GM12891 (cell line): ENCODE measurements at regions not wholly inside any gene's neighbourhood (a gene's known extent, or its start where the extent isn't known, plus 50 kb on each side); places are given as distances from the start of the nearest gene placed in this dataset.

ENCODE experiments used
- DNase-seq: peaks from one replicate; pipeline ENCODE4 v3.0.0; 2011; ENCODE audit warnings: low spot score; ENCODE audit not compliant: insufficient read length
- FAIRE-seq: peaks from 2 replicates; lab custom pipeline; 2011; peaks lifted over from hg19 to GRCh38; lab: Jason Lieb, UNC
- PAX5 ChIP-seq: IDR thresholded peaks from 2 replicates; pipeline ENCODE4 v1.6.1; 2011; ENCODE audit warnings: low read length, moderate library complexity, mild to moderate bottlenecking; ENCODE audit not compliant: insufficient read depth, severe bottlenecking
- POLR2A ChIP-seq: IDR thresholded peaks from 2 replicates; pipeline ENCODE4 v1.6.1; 2011; ENCODE audit warnings: low read depth, low read length, control low read depth
- POLR2AphosphoS5 ChIP-seq: IDR thresholded peaks from 2 replicates; pipeline ENCODE4 v1.6.1; 2011; ENCODE audit warnings: low read depth, low read length, control low read depth
- POU2F2 ChIP-seq: IDR thresholded peaks from 2 replicates; pipeline ENCODE4 v1.6.1; 2011; ENCODE audit warnings: low read depth, mild to moderate bottlenecking, control low read depth, low read length, moderate library complexity
- SPI1 ChIP-seq: IDR thresholded peaks from 2 replicates; pipeline ENCODE4 v1.6.1; 2011; ENCODE audit warnings: low read depth, low read length, control low read depth
- TAF1 ChIP-seq: IDR thresholded peaks from 2 replicates; pipeline ENCODE4 v1.6.1; 2011; ENCODE audit warnings: low read depth, low read length, control low read depth

DNA sequence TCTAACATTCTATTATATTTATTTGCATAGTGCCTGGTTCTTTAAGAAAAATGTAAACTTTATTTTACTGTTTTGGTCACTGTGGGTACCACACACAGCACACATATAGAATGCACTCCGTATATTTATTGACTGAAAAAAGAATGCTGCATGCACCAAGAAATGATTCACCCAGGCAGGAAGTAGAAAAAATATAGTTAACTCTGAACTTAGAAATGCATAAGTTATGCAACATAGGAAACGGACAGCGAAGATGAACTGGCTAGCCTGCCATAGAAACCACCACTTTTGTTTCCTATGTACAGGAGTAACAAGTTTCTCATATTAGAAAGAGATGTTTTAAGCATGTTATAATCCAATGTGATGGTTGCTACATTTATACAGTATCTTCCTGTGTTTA lies 635.8 kb downstream of the DSC3 start:
- DNase-seq (no peak), FAIRE-seq (no peak)
- TF ChIP-seq PAX5 (no peak), SPI1 (no peak), POLR2A (no peak), POU2F2 (no peak), POLR2AphosphoS5 (no peak), TAF1 (no peak)

DNA sequence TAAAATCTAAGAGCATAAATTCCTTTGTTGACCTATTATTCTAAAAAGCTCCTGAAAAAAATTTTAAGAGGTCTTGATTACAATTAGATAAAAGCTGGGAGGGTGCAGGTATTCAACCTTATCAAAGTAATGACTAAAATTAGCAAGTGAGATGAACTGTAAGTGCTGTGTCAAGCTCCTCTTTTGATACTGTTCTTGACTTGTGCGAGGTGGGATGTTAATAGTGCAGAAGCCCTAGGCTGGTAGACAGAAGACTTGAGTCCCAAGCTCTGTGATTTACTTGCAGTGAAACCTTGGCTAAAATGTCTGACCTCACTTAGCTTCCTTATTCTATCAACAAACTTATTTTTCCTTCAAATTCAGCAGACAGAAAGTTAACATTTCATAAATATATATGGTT lies 637.5 kb downstream of the DSC3 start:
- TF ChIP-seq POU2F2 (no peak), SPI1 (no peak), POLR2AphosphoS5 (no peak), TAF1 (no peak), POLR2A (no peak)
- DNase-seq (no peak), FAIRE-seq (no peak)

DNA sequence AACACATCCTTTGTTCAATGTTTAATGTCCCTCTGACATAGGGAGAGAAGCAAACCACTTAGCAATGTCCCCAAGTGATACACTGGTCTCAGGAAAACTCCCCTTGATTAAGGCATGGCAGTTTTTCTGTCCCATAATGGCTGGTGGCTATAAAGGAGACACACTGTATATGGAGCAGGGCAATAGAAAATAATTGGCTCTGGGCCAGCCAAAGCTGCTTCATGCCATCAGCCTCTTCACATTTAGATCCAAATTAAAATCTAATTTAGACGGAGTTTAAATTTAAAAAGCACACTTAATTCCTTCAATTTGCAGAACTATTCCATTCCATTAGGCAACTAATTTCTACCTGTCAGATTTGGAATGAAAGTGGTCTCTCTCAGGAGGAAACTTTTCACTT lies 638.1 kb downstream of the DSC3 start:
- DNase-seq, result no peak
- TF ChIP-seq SPI1, result no peak
- TF ChIP-seq TAF1, result no peak
- no peak for TF ChIP-seq POLR2AphosphoS5
- FAIRE-seq, result no peak

DNA sequence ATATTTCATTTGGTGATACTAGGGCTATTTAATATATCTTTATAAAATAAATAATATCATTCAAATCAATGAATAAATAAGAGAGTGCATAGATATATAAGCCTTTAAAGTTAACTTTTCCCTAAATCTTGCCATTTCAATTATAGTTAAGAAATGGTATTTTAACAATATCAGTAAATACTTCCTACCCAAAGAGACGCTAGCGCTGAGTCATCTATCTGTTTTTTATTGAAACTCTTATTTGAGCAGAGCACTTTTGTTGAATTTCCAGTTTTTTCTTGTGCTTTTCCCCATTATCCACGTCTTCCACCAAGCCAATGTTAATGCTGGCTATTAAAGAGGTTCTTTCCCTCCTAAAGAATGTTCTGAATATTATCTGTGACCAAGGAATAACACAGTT lies 639.3 kb downstream of the DSC3 start:
- no peak for FAIRE-seq
- DNase-seq, result no peak
- TF ChIP-seq TAF1 (no peak), POLR2AphosphoS5 (no peak), PAX5 (no peak), POU2F2 (no peak), SPI1 (no peak), POLR2A (no peak)

- FAIRE-seq (no peak), DNase-seq (no peak)
- TF ChIP-seq SPI1 (no peak), POU2F2 (no peak), POLR2A (no peak), TAF1 (no peak), POLR2AphosphoS5 (no peak), PAX5 (no peak)
These were observed 655.1 kb downstream of the DSC3 start for GRCh38 chr18:30387401-30387800.

- DNase-seq, result no peak
- no peak for TF ChIP-seq SPI1
- TF ChIP-seq TAF1, result no peak
- FAIRE-seq, result no peak
These were observed 655.9 kb downstream of the DSC3 start for GRCh38 chr18:30386624-30387023.

DNA sequence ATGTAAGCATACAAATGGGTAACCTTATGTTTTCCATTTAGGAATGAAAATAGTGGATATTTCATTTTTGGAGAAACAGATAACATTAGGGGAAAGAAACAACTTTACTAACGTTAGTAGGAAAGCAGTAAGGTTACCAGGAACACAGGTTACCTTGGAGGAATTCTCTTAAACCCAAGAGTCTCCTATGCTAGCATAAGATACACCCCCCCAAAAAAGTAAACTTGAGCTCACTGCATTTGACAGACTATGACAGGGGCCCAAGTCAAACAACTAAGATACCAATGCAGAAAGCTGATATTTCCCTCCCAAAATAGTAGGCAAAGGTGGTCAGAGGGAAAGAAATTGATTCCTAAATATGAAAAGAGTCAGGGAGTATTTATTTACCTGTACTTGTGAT lies 656.9 kb downstream of the DSC3 start:
- no peak for DNase-seq
- no peak for FAIRE-seq
- TF ChIP-seq POU2F2 (no peak), PAX5 (no peak), SPI1 (no peak), TAF1 (no peak), POLR2A (no peak), POLR2AphosphoS5 (no peak)

DNA sequence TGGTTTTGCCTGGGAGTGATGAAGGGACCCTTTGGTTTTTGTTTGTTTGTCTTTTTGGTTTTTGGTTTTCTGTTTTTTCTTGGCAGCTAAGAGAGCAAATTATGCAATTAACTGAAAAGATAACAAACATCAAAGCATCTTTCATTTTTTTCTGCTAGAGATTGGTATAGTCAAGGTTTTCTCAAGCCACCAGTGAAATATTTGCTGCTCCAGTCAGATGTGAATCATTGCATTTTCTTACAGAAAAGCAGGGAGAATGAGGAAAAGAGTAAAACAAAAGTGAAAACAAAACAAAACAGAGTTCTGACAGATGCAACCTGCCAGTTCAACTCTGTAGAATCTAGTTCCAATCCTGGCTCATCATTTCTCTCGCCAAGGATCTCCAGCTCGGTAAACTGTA lies 660.7 kb downstream of the DSC3 start:
- TF ChIP-seq TAF1, result no peak
- FAIRE-seq (no peak), DNase-seq (no peak)

DNA sequence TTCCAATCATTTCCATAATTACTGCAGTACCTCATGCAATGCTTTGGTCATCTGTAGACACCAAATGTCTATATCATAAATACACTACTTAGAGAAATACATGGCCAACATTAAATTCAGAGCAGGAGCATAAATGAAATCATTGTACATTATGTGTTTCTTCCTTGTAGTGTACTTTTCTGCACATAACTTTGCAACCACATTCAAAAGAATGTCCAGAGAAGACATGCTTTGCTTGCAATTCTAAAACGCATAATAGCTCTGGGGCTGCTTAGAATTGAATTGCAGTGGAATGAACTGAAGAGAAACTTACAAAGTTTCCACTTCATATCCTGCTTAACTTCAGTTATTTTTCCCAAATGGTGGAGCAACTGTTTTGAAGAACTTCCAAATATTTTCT lies 664.4 kb downstream of the DSC3 start:
- DNase-seq (no peak), FAIRE-seq (no peak)
- TF ChIP-seq SPI1 (no peak), PAX5 (no peak), POU2F2 (no peak), POLR2A (no peak), POLR2AphosphoS5 (no peak), TAF1 (no peak)

DNA sequence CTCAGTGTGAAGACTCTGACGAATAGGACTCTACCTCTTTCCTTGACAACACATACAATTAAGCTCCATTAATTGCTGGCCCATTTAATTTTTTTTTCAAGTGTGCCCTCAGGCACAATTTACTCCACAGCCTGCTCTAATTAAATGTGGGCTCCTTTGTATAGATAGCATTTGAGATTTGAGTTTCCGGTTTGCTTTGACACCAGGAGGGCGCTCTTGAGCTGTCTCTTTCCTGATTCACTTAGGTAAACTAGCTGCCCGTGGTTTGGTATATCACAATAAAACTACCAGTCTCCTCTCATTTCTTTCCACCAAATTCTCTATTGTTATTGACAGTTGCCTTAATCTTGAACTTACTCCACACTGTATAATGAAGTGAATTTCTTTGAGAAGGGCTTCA lies 666.0 kb downstream of the DSC3 start:
- TF ChIP-seq POLR2AphosphoS5, result no peak
- TF ChIP-seq PAX5, result no peak
- TF ChIP-seq POU2F2, result no peak
- TF ChIP-seq POLR2A, result no peak
- TF ChIP-seq TAF1, result no peak
- TF ChIP-seq SPI1, result no peak
- DNase-seq, result no peak
- FAIRE-seq, result no peak
